GM12875 (cell line): ENCODE measurements at regions not wholly inside any gene's neighbourhood (a gene's known extent, or its start where the extent isn't known, plus 50 kb on each side); places are given as distances from the start of the nearest gene placed in this dataset.
"Not testable (repeated sequence)": the region's sequence is repeated elsewhere in the genome, so short reads cannot be mapped to it uniquely, and the experiment has no call there.

Experiments
- H3K4me3 ChIP-seq: one replicate; pipeline ENCODE4 v1.5.1; 2011; ENCODE audit warnings: low read depth, low read length, control low read depth
- CTCF ChIP-seq: IDR thresholded peaks from 2 replicates; pipeline ENCODE4 v1.5.1; 2011; ENCODE audit warnings: low read depth, mild to moderate bottlenecking, control low read depth, inconsistent platforms, low read length, moderate library complexity, borderline replicate concordance; ENCODE audit not compliant: insufficient read depth

- no peak overlapping the region for H3K4me3 ChIP-seq
- TF ChIP-seq CTCF: no peak
Measured at GRCh38 chr13:84802073-84802472, 919.8 kb upstream of the SLITRK1 start.

GRCh38 chr13:84784443-84785153 lies 902.3 kb upstream of the SLITRK1 start:
- no peak overlapping the region for H3K4me3 ChIP-seq
- TF ChIP-seq CTCF: no peak

GRCh38 chr13:84777316-84777715 lies 895.0 kb upstream of the SLITRK1 start:
- no peak overlapping the region for H3K4me3 ChIP-seq
- TF ChIP-seq CTCF: no peak

GRCh38 chr13:84776593-84776992 lies 894.3 kb upstream of the SLITRK1 start:
- no peak for TF ChIP-seq CTCF

GRCh38 chr13:84775920-84776319 lies 893.6 kb upstream of the SLITRK1 start:
- H3K4me3 ChIP-seq: not testable (repeated sequence)

More at GRCh38 chr13:84776593-84776992, 894.3 kb upstream of the SLITRK1 start:
- H3K4me3 ChIP-seq: no peak overlapping the region

- H3K4me3 ChIP-seq: no peak overlapping the region
- no peak for TF ChIP-seq CTCF
Measured at GRCh38 chr13:84774111-84774510, 891.8 kb upstream of the SLITRK1 start.

GRCh38 chr13:84760956-84761355 lies 878.7 kb upstream of the SLITRK1 start:
- TF ChIP-seq CTCF: no peak

More at GRCh38 chr13:84760956-84761355, 878.7 kb upstream of the SLITRK1 start:
- H3K4me3 ChIP-seq: no peak overlapping the region
